ENCODE measurements at regions not wholly inside any gene's neighbourhood (a gene's known extent, or its start where the extent isn't known, plus 50 kb on each side); places are given as distances from the start of the nearest gene placed in this dataset.

- peaks cover 0 to 1% (median 0%) of the 10 kb centered on the region in 8 donors for H3K9me3 Mint-ChIP-seq
- H3K4me3 Mint-ChIP-seq: no peak overlapping the region
- CTCF ChIA-PET (ENCODE audit: partially characterized antibody): no interaction called here
These were observed 59.8 kb upstream of the CACNA2D3 start for GRCh38 chr3:54062546-54062945.

DNA sequence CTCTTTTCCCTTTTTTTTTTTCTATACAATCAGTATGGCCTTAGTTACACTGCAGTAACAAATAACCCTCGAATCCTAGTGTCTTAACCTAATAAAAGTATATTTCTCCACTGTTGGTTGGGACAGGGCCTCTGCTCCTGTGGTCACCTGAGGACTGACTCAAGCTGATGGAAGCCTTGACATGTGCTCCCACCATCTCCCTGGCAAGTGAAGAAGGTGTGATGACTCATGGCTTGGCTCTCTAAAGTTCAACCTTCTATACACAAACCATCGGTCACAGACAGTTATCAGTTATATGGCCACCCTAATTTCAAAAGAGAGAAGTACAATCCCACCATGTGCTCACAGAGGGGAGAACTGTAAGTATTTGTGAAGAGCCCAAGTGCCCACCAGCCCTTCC lies 65.8 kb upstream of the CACNA2D3 start:
- Histone ChIP-seq H3K9me3 (ENCODE audit: control insufficient read depth in 1 of 2, low read length in 2 of 2) (no peaks in the 10 kb centered on the region), H3K4me1 (ENCODE audit: insufficient read depth, low read length) (no peaks in the 10 kb centered on the region), H3K36me3 (ENCODE audit: insufficient read depth, low read length) (no peaks in the 10 kb centered on the region), H3K4me3 (ENCODE audit: low read length in 2 of 2) (no peak overlapping the region), H3K27ac (ENCODE audit: low read depth, low read length) (no peak overlapping the region), H3K27me3 (ENCODE audit: insufficient read depth, low read length) (no peaks in the 10 kb centered on the region)
- H3K4me3 Mint-ChIP-seq: no peak overlapping the region
- no peaks in the 10 kb centered on the region for H3K36me3 Mint-ChIP-seq
- no peak overlapping the region for H3K27ac Mint-ChIP-seq
- DNase-seq: no peak
- H3K9me3 Mint-ChIP-seq: peaks cover 0 to 2% (median 0%) of the 10 kb centered on the region in 8 donors
- CTCF ChIA-PET (ENCODE audit: partially characterized antibody): no interaction called here
- H3K27me3 Mint-ChIP-seq: peaks cover 0 to 7% of the 10 kb centered on the region in 2 donors
- H3K4me1 Mint-ChIP-seq: no peaks in the 10 kb centered on the region
- intact Hi-C loops (cut with micrococcal nuclease): no loop called here
- POLR2A ChIA-PET (ENCODE audit: partially characterized antibody): interaction anchor here (1.4 kb wide), 1 partner anchor 9 kb away, joined by 4 read pairs; no protein-coding TSS in a partner anchor

More at GRCh38 chr3:54062546-54062945, 59.8 kb upstream of the CACNA2D3 start:
- H3K27me3 Mint-ChIP-seq: peaks cover 0 to 3% of the 10 kb centered on the region in 2 donors
- no peaks in the 10 kb centered on the region for H3K4me1 ChIP-seq (ENCODE audit: insufficient read depth, low read length)
- no peak overlapping the region for H3K27ac ChIP-seq (ENCODE audit: low read depth, low read length)
- H3K4me3 ChIP-seq (ENCODE audit: low read length in 2 of 2): no peak overlapping the region
- H3K27me3 ChIP-seq (ENCODE audit: insufficient read depth, low read length): no peaks in the 10 kb centered on the region
- no peaks in the 10 kb centered on the region for H3K36me3 Mint-ChIP-seq
- intact Hi-C loops (cut with micrococcal nuclease): no loop called here
- H3K9me3 ChIP-seq (ENCODE audit: control insufficient read depth in 1 of 2, low read length in 2 of 2): no peaks in the 10 kb centered on the region
- POLR2A ChIA-PET (ENCODE audit: partially characterized antibody): no interaction called here
- H3K4me1 Mint-ChIP-seq: no peaks in the 10 kb centered on the region
- no peak for DNase-seq
- no peaks in the 10 kb centered on the region for H3K36me3 ChIP-seq (ENCODE audit: insufficient read depth, low read length)
- no peak overlapping the region for H3K27ac Mint-ChIP-seq

- Histone ChIP-seq H3K36me3 (ENCODE audit: insufficient read depth, low read length) (no peaks in the 10 kb centered on the region), H3K4me1 (ENCODE audit: insufficient read depth, low read length) (no peaks in the 10 kb centered on the region), H3K4me3 (ENCODE audit: low read length in 2 of 2) (no peak overlapping the region), H3K9me3 (ENCODE audit: control insufficient read depth in 1 of 2, low read length in 2 of 2) (no peaks in the 10 kb centered on the region), H3K27ac (ENCODE audit: low read depth, low read length) (no peak overlapping the region), H3K27me3 (ENCODE audit: insufficient read depth, low read length) (no peaks in the 10 kb centered on the region)
- ChIA-PET CTCF (ENCODE audit: partially characterized antibody) (no interaction called here), POLR2A (ENCODE audit: partially characterized antibody) (no interaction called here)
- no peak for DNase-seq
- Mint-ChIP-seq H3K4me3 (no peak overlapping the region), H3K36me3 (no peaks in the 10 kb centered on the region), H3K4me1 (no peaks in the 10 kb centered on the region), H3K27me3 (peaks cover 2 to 7% of the 10 kb centered on the region in 2 donors), H3K9me3 (peaks cover 0 to 2% (median 0%) of the 10 kb centered on the region in 8 donors), H3K27ac (peak overlapping the region in 1 of 7 donors; percentile 13)
- intact Hi-C loops (cut with micrococcal nuclease): no loop called here
These were observed 68.5 kb upstream of the CACNA2D3 start for GRCh38 chr3:54053882-54054281.

- Histone ChIP-seq H3K36me3 (ENCODE audit: insufficient read depth, low read length) (no peaks in the 10 kb centered on the region), H3K27ac (ENCODE audit: low read depth, low read length) (no peak overlapping the region), H3K4me3 (ENCODE audit: low read length in 2 of 2) (no peak overlapping the region), H3K4me1 (ENCODE audit: insufficient read depth, low read length) (no peaks in the 10 kb centered on the region), H3K9me3 (ENCODE audit: control insufficient read depth in 1 of 2, low read length in 2 of 2) (no peaks in the 10 kb centered on the region), H3K27me3 (ENCODE audit: insufficient read depth, low read length) (no peaks in the 10 kb centered on the region)
- Mint-ChIP-seq H3K36me3 (no peaks in the 10 kb centered on the region), H3K27ac (no peak overlapping the region), H3K9me3 (peaks cover 0 to 2% (median 0%) of the 10 kb centered on the region in 8 donors), H3K4me3 (no peak overlapping the region), H3K4me1 (no peaks in the 10 kb centered on the region), H3K27me3 (peaks cover 2 to 7% of the 10 kb centered on the region in 2 donors)
- intact Hi-C loops (cut with micrococcal nuclease): no loop called here
- CTCF ChIA-PET (ENCODE audit: partially characterized antibody): no interaction called here
- POLR2A ChIA-PET (ENCODE audit: partially characterized antibody): no interaction called here
- DNase-seq: no peak
These were observed 69.1 kb upstream of the CACNA2D3 start for GRCh38 chr3:54053211-54053610.

- H3K36me3 Mint-ChIP-seq: no peaks in the 10 kb centered on the region
- Histone ChIP-seq H3K36me3 (ENCODE audit: insufficient read depth, low read length) (no peaks in the 10 kb centered on the region), H3K4me3 (ENCODE audit: low read length in 2 of 2) (no peak overlapping the region), H3K4me1 (ENCODE audit: insufficient read depth, low read length) (no peaks in the 10 kb centered on the region), H3K27me3 (ENCODE audit: insufficient read depth, low read length) (no peaks in the 10 kb centered on the region), H3K9me3 (ENCODE audit: control insufficient read depth in 1 of 2, low read length in 2 of 2) (no peaks in the 10 kb centered on the region), H3K27ac (ENCODE audit: low read depth, low read length) (no peak overlapping the region)
- intact Hi-C loops (cut with micrococcal nuclease): no loop called here
- H3K9me3 Mint-ChIP-seq: no peaks in the 10 kb centered on the region
- POLR2A ChIA-PET (ENCODE audit: partially characterized antibody): no interaction called here
- DNase-seq: no peak
- no peaks in the 10 kb centered on the region for H3K4me1 Mint-ChIP-seq
- H3K27me3 Mint-ChIP-seq: peaks cover 2 to 8% of the 10 kb centered on the region in 2 donors
- H3K27ac Mint-ChIP-seq: no peak overlapping the region
- H3K4me3 Mint-ChIP-seq: no peak overlapping the region
- CTCF ChIA-PET (ENCODE audit: partially characterized antibody): no interaction called here
These were observed 74.8 kb upstream of the CACNA2D3 start for GRCh38 chr3:54047568-54047967.

DNA sequence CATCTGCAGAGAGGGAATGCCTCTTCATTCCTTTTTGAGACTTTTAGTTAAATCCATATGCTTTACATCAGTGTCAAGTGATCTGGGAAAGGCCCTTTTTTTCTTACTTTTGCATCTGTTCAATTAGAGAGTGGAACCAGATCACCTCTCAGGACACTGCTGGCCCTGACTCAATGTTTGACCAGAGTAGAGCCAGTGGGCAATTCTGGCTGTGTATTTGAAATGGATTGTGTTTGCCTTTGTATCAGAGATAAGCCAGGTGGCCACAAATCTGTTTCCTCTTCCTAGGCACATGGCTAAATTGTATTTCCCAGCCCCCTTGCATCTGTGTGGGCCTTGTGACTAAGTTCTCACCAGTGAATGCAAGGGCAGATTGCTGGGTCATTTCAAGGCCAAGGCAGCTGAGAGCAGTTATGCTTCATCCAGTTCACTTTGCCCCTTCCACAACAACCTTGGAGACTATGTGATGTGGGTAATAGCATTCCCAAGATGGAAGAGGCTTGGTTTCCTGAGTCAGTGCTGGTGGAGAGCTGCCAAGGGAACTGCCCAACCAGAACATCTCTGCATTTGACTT lies 75.6 kb upstream of the CACNA2D3 start:
- no peaks in the 10 kb centered on the region for H3K36me3 Mint-ChIP-seq
- no peaks in the 10 kb centered on the region for H3K4me1 ChIP-seq (ENCODE audit: insufficient read depth, low read length)
- intact Hi-C loops (cut with micrococcal nuclease): no loop called here
- ChIA-PET CTCF (ENCODE audit: partially characterized antibody) (no interaction called here), POLR2A (ENCODE audit: partially characterized antibody) (no interaction called here)
- H3K27ac Mint-ChIP-seq: no peak overlapping the region
- DNase-seq: no peak
- no peak overlapping the region for H3K4me3 Mint-ChIP-seq
- no peaks in the 10 kb centered on the region for H3K4me1 Mint-ChIP-seq
- H3K4me3 ChIP-seq (ENCODE audit: low read length in 2 of 2): no peak overlapping the region
- no peaks in the 10 kb centered on the region for H3K9me3 Mint-ChIP-seq
- no peak overlapping the region for H3K27ac ChIP-seq (ENCODE audit: low read depth, low read length)
- peaks cover 0 to 8% of the 10 kb centered on the region in 2 donors for H3K27me3 Mint-ChIP-seq
- H3K9me3 ChIP-seq (ENCODE audit: control insufficient read depth in 1 of 2, low read length in 2 of 2): no peaks in the 10 kb centered on the region
- H3K36me3 ChIP-seq (ENCODE audit: insufficient read depth, low read length): no peaks in the 10 kb centered on the region
- no peaks in the 10 kb centered on the region for H3K27me3 ChIP-seq (ENCODE audit: insufficient read depth, low read length)

DNA sequence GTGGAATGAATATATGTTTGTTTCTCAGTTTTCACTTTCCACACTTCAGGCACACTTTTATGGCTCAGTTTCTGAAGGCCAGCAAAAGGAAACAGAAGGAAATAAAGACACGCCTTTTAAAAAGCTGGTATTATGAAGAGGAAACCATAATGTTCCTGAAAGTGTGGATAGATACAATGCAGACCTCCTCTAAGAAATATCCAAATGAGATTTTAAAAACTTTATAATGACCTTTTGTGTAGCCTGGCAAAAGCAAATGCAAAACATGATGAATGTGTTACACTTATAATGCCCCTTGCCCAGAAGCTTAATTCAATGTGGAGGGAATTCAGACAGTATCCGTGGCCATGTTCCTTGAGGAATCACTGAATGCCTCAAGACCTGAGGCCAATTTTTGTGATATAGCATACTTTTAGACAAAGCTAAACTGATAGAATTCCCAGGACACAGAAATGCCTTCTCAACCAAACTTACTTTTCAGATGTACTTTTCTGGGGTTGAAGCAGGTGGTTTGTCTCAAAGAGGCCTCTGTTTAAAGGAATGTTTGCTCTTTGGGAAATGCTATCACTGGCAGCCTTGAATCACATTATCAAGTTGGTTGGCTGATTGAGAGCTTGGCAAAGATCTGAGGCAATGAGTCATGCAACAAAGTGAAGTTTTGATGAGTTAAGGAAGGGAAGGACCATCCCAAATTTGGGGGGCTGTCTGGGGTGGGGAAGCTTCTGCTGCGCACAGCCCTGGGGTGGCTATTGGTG lies 77.1 kb upstream of the CACNA2D3 start:
- no peaks in the 10 kb centered on the region for H3K27me3 ChIP-seq (ENCODE audit: insufficient read depth, low read length)
- POLR2A ChIA-PET (ENCODE audit: partially characterized antibody): no interaction called here
- intact Hi-C loops (cut with micrococcal nuclease): no loop called here
- no peak overlapping the region for H3K4me3 ChIP-seq (ENCODE audit: low read length in 2 of 2)
- CTCF ChIA-PET (ENCODE audit: partially characterized antibody): no interaction called here
- Mint-ChIP-seq H3K36me3 (no peaks in the 10 kb centered on the region), H3K9me3 (no peaks in the 10 kb centered on the region), H3K27me3 (peaks cover 0 to 5% of the 10 kb centered on the region in 2 donors), H3K4me3 (no peak overlapping the region), H3K27ac (no peak overlapping the region), H3K4me1 (no peaks in the 10 kb centered on the region)
- no peak overlapping the region for H3K27ac ChIP-seq (ENCODE audit: low read depth, low read length)
- no peaks in the 10 kb centered on the region for H3K9me3 ChIP-seq (ENCODE audit: control insufficient read depth in 1 of 2, low read length in 2 of 2)
- DNase-seq: no peak
- H3K36me3 ChIP-seq (ENCODE audit: insufficient read depth, low read length): no peaks in the 10 kb centered on the region
- H3K4me1 ChIP-seq (ENCODE audit: insufficient read depth, low read length): no peaks in the 10 kb centered on the region

Data from CD4-positive, alpha-beta memory T cell (primary cell).